CD14-positive monocyte (primary cell): ENCODE measurements at regions not wholly inside any gene's neighbourhood (a gene's known extent, or its start where the extent isn't known, plus 50 kb on each side); places are given as distances from the start of the nearest gene placed in this dataset.

Experiments used
- DNase-seq, 3 donors: peaks; one replicate each; pipeline ENCODE4 v3.0.0-alpha.2; 2011 to 2022
- H2AFZ ChIP-seq: 2 replicates; pipeline ENCODE4 v1.6.0; 2012; ENCODE audit warnings: mild to moderate bottlenecking, low read depth, low read length, inconsistent platforms; ENCODE audit not compliant: insufficient read depth, poor library complexity, severe bottlenecking
- H3K27ac ChIP-seq, 2 donors: 1 replicate in 1 of 2; 2 replicates in 1 of 2; pipeline ENCODE4 v1.5.1; 2012 to 2013; ENCODE audit warnings: low read length in 2 of 2, control low read depth in 1 of 2, inconsistent platforms in 1 of 2, low read depth in 1 of 2, mild to moderate bottlenecking in 1 of 2
- H3K27me3 ChIP-seq, 2 donors: one replicate each; pipeline versions ENCODE4 v1.6.0 to v1.6.1; 2011 to 2013; ENCODE audit warnings: low read length in 2 of 2; ENCODE audit not compliant: control insufficient read depth in 2 of 2, insufficient read depth in 2 of 2
- H3K36me3 ChIP-seq, 2 donors: replicated peaks in 1 of 2; 1 replicate in 1 of 2; 2 replicates in 1 of 2; pipeline versions ENCODE4 v1.5.1 to v1.6.1; 2012 to 2013; ENCODE audit warnings: low read length in 2 of 2, control low read depth in 1 of 2, inconsistent platforms in 1 of 2, mild to moderate bottlenecking in 1 of 2; ENCODE audit not compliant: insufficient read depth in 2 of 2, control insufficient read depth in 1 of 2
- H3K4me1 ChIP-seq, 2 donors: 1 replicate in 1 of 2; 2 replicates in 1 of 2; pipeline versions ENCODE4 v1.5.1 to v1.6.1; 2012 to 2013; ENCODE audit warnings: low read length in 2 of 2, control low read depth in 1 of 2, inconsistent platforms in 1 of 2, mild to moderate bottlenecking in 1 of 2, moderate library complexity in 1 of 2; ENCODE audit not compliant: insufficient read depth in 2 of 2, control insufficient read depth in 1 of 2
- H3K4me2 ChIP-seq: replicated peaks from 2 replicates; pipeline ENCODE3; 2012; ENCODE audit warnings: low read length, moderate library complexity, mild to moderate bottlenecking; ENCODE audit not compliant: poor library complexity, severe bottlenecking; ENCODE audit errors: extremely low read depth
- H3K4me3 ChIP-seq, 3 experiments: fragments of 200-600 bp in 1 of 3; sonication (generic) in 1 of 3; replicated peaks in 1 of 3; 1 replicate in 2 of 3; 2 replicates in 1 of 3; pipeline ENCODE4 v1.5.1; 2011 to 2013; ENCODE audit warnings: low read length in 3 of 3, mild to moderate bottlenecking in 3 of 3, control low read depth in 2 of 3, low read depth in 2 of 3, inconsistent platforms in 1 of 3, moderate library complexity in 1 of 3
- H3K79me2 ChIP-seq: 2 replicates; pipeline ENCODE4 v1.6.0; 2012; ENCODE audit warnings: mild to moderate bottlenecking, control low read depth, inconsistent platforms, low read length, moderate library complexity; ENCODE audit not compliant: insufficient read depth
- H3K9ac ChIP-seq: 2 replicates; pipeline ENCODE4 v1.6.0; 2017; ENCODE audit warnings: low read length, mild to moderate bottlenecking; ENCODE audit not compliant: insufficient read depth, poor library complexity, severe bottlenecking
- H3K9me3 ChIP-seq, 2 donors: replicated peaks in 1 of 2; 1 replicate in 1 of 2; 2 replicates in 1 of 2; pipeline versions ENCODE4 v1.5.1 to v1.6.1; 2012 to 2013; ENCODE audit warnings: low read length in 2 of 2, control low read depth in 1 of 2; ENCODE audit not compliant: control insufficient read depth in 1 of 2, insufficient read depth in 1 of 2
- H4K20me1 ChIP-seq: 2 replicates; pipeline ENCODE4 v1.6.0; 2012; ENCODE audit warnings: mild to moderate bottlenecking, low read length, control low read depth, moderate library complexity; ENCODE audit not compliant: insufficient read depth
- H3K27ac Mint-ChIP-seq, 7 donors: one replicate each; pipeline ENCODE4 v1.8.0; 2020; ENCODE audit warnings: mild to moderate bottlenecking in 7 of 7, mixed read lengths in 7 of 7, moderate library complexity in 6 of 7, inconsistent platforms in 2 of 7
- H3K27me3 Mint-ChIP-seq, 3 donors: one replicate each; pipeline ENCODE4 v1.8.0; 2021 to 2022; ENCODE audit warnings: low read depth in 3 of 3, mild to moderate bottlenecking in 3 of 3, mixed read lengths in 3 of 3, moderate library complexity in 3 of 3, inconsistent platforms in 1 of 3
- H3K36me3 Mint-ChIP-seq, 2 donors: one replicate each; pipeline ENCODE4 v1.8.0; 2020; ENCODE audit warnings: mixed read lengths in 2 of 2, inconsistent platforms in 1 of 2, mild to moderate bottlenecking in 1 of 2
- H3K4me1 Mint-ChIP-seq: one replicate; pipeline ENCODE4 v1.8.0; 2020; ENCODE audit warnings: mild to moderate bottlenecking, mixed read lengths
- H3K4me3 Mint-ChIP-seq, 2 donors: one replicate each; pipeline ENCODE4 v1.8.0; 2020; ENCODE audit warnings: mild to moderate bottlenecking in 2 of 2, mixed read lengths in 2 of 2, moderate library complexity in 1 of 2
- H3K9me3 Mint-ChIP-seq, 7 donors: one replicate each; pipeline ENCODE4 v1.8.0; 2020 to 2022; ENCODE audit warnings: mixed read lengths in 7 of 7, mild to moderate bottlenecking in 6 of 7, moderate library complexity in 6 of 7, inconsistent platforms in 2 of 7
- WGBS: methylation state at CpG from one replicate; pipeline ENCODE4 v1.1.5; 2013; ENCODE audit warnings: missing lambda C conversion rate; ENCODE audit not compliant: insufficient coverage; 5-methylcytosine and 5-hydroxymethylcytosine counted together
- intact Hi-C, 2 donors: fragments of 100-400 bp; cut with micrococcal nuclease; formaldehyde crosslinking; loops; one replicate each; pipeline versions ENCODE4 v1.15.0 to v1.15.1; 2023
- TF ChIP-seq, protein P1 (sequence below): fragments of 200-600 bp; IDR thresholded peaks from one replicate; pipeline ENCODE4 v1.8.0; 2022; ENCODE audit warnings: antibody characterized with exemption, mild to moderate bottlenecking

DNA sequence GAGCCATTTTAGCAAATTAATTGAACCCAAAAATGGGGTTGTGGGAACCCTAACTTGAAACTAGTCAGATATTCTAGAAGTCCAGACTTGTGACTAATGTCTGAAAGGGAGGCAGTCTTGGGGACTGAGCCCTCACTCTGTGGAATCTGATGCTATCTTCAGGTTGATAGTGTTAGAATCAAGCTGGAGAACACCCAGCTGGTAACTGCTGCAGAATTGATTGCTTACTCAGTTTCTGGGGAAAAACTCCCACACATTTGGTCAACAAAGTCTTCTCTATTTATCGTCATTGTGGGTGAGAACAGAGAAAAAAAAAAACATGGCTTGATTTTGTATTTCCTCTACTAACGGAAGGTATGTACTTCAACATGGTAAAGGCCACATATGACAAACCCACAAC, 1925.8 kb upstream of the CELF4 start:
- H3K79me2 ChIP-seq: no peaks in the 10 kb centered on the region
- no peak overlapping the region for H3K27ac ChIP-seq
- no peaks in the 10 kb centered on the region for H3K36me3 ChIP-seq
- no peak overlapping the region for H2AFZ ChIP-seq
- WGBS: no CpG with 5 or more reads among the region's 2 CpGs
- Mint-ChIP-seq H3K9me3 (peaks cover 4 to 9% (median 6%) of the 10 kb centered on the region in 7 donors), H3K4me1 (no peaks in the 10 kb centered on the region), H3K36me3 (no peaks in the 10 kb centered on the region), H3K27ac (no peak overlapping the region), H3K27me3 (peaks cover 0 to 1% (median 0%) of the 10 kb centered on the region in 3 donors), H3K4me3 (no peak overlapping the region)
- H4K20me1 ChIP-seq: no peaks in the 10 kb centered on the region
- H3K9ac ChIP-seq: no peak overlapping the region
- H3K4me3 ChIP-seq: no peak overlapping the region
- TF ChIP-seq, protein P1, sequence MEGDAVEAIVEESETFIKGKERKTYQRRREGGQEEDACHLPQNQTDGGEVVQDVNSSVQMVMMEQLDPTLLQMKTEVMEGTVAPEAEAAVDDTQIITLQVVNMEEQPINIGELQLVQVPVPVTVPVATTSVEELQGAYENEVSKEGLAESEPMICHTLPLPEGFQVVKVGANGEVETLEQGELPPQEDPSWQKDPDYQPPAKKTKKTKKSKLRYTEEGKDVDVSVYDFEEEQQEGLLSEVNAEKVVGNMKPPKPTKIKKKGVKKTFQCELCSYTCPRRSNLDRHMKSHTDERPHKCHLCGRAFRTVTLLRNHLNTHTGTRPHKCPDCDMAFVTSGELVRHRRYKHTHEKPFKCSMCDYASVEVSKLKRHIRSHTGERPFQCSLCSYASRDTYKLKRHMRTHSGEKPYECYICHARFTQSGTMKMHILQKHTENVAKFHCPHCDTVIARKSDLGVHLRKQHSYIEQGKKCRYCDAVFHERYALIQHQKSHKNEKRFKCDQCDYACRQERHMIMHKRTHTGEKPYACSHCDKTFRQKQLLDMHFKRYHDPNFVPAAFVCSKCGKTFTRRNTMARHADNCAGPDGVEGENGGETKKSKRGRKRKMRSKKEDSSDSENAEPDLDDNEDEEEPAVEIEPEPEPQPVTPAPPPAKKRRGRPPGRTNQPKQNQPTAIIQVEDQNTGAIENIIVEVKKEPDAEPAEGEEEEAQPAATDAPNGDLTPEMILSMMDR: no peak
- intact Hi-C loops: no loop called here
- H3K4me2 ChIP-seq: no peak overlapping the region
- H3K9me3 ChIP-seq: no peaks in the 10 kb centered on the region
- DNase-seq: no peak
- H3K27me3 ChIP-seq: no peaks in the 10 kb centered on the region
- no peaks in the 10 kb centered on the region for H3K4me1 ChIP-seq

DNA sequence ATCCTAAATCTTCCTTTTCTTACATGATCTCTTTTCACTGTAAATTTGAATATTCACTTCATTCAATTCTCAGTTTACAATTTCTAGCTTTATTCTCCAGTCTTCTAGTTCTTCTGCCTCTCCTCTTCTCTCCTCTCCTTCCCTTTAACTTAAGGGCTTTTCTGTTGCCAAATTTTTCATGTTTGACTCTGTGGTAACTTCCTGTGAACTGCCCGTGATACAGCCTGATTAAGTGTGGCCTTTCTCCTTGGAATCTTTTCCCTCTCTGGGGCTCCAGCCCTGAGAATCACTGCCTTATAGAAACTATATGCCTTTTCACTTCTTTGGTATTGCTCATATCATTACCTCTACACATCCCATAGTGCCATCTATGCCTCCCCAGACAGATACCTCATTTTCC, 1923.8 kb upstream of the CELF4 start:
- Mint-ChIP-seq H3K4me1 (no peaks in the 10 kb centered on the region), H3K27ac (no peak overlapping the region), H3K9me3 (peaks cover 4 to 9% (median 5%) of the 10 kb centered on the region in 7 donors), H3K27me3 (peaks cover 0 to 1% (median 0%) of the 10 kb centered on the region in 3 donors), H3K4me3 (no peak overlapping the region), H3K36me3 (no peaks in the 10 kb centered on the region)
- no peak overlapping the region for H3K4me2 ChIP-seq
- H3K36me3 ChIP-seq: no peaks in the 10 kb centered on the region
- TF ChIP-seq, protein P1: no peak
- H3K9me3 ChIP-seq: no peaks in the 10 kb centered on the region
- H3K27me3 ChIP-seq: no peaks in the 10 kb centered on the region
- no peak overlapping the region for H2AFZ ChIP-seq
- DNase-seq: no peak
- no peak overlapping the region for H3K4me3 ChIP-seq
- H3K79me2 ChIP-seq: no peaks in the 10 kb centered on the region
- no peaks in the 10 kb centered on the region for H3K4me1 ChIP-seq
- intact Hi-C loops: no loop called here
- no peak overlapping the region for H3K9ac ChIP-seq
- H3K27ac ChIP-seq: no peak overlapping the region
- H4K20me1 ChIP-seq: no peaks in the 10 kb centered on the region
- WGBS: no CpG with 5 or more reads among the region's 1 CpG
